GM13976 (cell line): ENCODE measurements at regions not wholly inside any gene's neighbourhood (a gene's known extent, or its start where the extent isn't known, plus 50 kb on each side); places are given as distances from the start of the nearest gene placed in this dataset.

ENCODE experiments used
- DNase-seq: peaks from one replicate; pipeline ENCODE4 v3.0.0; 2012; ENCODE audit warnings: low spot score
- CTCF ChIP-seq: IDR thresholded peaks from 2 replicates; pipeline ENCODE4 v1.5.1; 2012; ENCODE audit warnings: borderline replicate concordance, mild to moderate bottlenecking; ENCODE audit not compliant: insufficient read depth; ENCODE audit errors: extremely low read depth, missing control alignments, control extremely low read depth
- in situ Hi-C: fragments of 300-500 bp; cut with MboI; formaldehyde crosslinking; loops from one replicate; pipeline ENCODE4 v1.12.0; 2022; ENCODE audit warnings: low sequenced_read_pairs, mixed read lengths, inconsistent platforms; ENCODE audit not compliant: unreplicated experiment

GRCh38 chr5:2203774-2204173, 321.0 kb upstream of the IRX4 start:
- in situ Hi-C loops = no loop called here
- DNase-seq = no peak
- TF ChIP-seq CTCF = no peak

- no peak for DNase-seq
- in situ Hi-C loops = no loop called here
- TF ChIP-seq CTCF = no peak
Measured at GRCh38 chr5:2201832-2202231, 319.1 kb upstream of the IRX4 start.

- in situ Hi-C loops = no loop called here
- no peak for TF ChIP-seq CTCF
- DNase-seq = no peak
Measured at GRCh38 chr5:2201421-2201820, 318.7 kb upstream of the IRX4 start.

- no peak for DNase-seq
- TF ChIP-seq CTCF = no peak
- in situ Hi-C loops = no loop called here
Measured at GRCh38 chr5:2201011-2201410, 318.3 kb upstream of the IRX4 start.

- no peak for TF ChIP-seq CTCF
- no peak for DNase-seq
- in situ Hi-C loops = no loop called here
Measured at GRCh38 chr5:2200261-2200950, 317.7 kb upstream of the IRX4 start.

- in situ Hi-C loops = no loop called here
- no peak for DNase-seq
Measured at GRCh38 chr5:2199697-2200096, 317.0 kb upstream of the IRX4 start.

More at GRCh38 chr5:2199697-2200096, 317.0 kb upstream of the IRX4 start:
- no peak for TF ChIP-seq CTCF
